ENCODE measurements at regions not wholly inside any gene's neighbourhood (a gene's known extent, or its start where the extent isn't known, plus 50 kb on each side); places are given as distances from the start of the nearest gene placed in this dataset.

DNA sequence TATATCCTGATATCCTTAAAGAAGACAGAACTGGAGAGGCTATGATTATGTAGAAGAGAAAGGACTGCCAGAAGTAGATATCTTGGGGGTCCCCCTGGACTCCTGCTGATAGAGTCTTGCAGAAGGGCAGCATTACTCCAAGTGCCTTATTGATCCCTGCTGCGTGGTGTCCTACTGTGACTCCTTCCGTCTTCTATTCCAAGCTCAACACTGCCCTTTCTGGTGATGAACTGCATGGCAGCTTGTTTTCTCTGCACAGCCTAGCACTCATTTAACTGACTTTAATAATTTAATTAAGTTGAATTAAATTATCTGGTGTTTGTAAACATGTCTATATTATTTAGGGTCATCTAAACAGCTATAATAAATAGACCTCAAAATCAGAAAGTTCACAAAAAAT lies 194.1 kb upstream of the DSEL start:
- no peak for TF ChIP-seq CTCF (IDR thresholded peaks at IDR 0.05)
- TF ChIP-seq POLR2A (IDR thresholded peaks at IDR 0.05), result no peak
